MCF 10A (cell line): ENCODE measurements at regions not wholly inside any gene's neighbourhood (a gene's known extent, or its start where the extent isn't known, plus 50 kb on each side); places are given as distances from the start of the nearest gene placed in this dataset.

Experiments used
- BruUV-seq: library from RNA; stranded (reverse); fragments of 400-500 nt; replicated peaks from 2 replicates; lab custom pipeline; 2021; lab: Mats Ljungman, UMichigan
- CTCF ChIA-PET: fragments of 300-600 bp; sonication (Branson Sonifier 250); formaldehyde crosslinking; extraction: SDS; loops from one replicate; lab custom pipeline; 2021; ENCODE audit warnings: antibody characterized with exemption, inconsistent platforms; lab: Yijun Ruan, JAX
- POLR2A ChIA-PET: fragments of 300-600, 350-650 bp; sonication (Branson Sonifier 250); formaldehyde crosslinking; extraction: SDS; loops from one replicate; lab custom pipeline; 2020; ENCODE audit warnings: antibody characterized with exemption, inconsistent platforms; lab: Yijun Ruan, JAX
- DNase-seq: peaks from one replicate; pipeline ENCODE4 v3.0.0-alpha.2; 2018; ENCODE audit not compliant: unreplicated experiment
- H3K27ac Mint-ChIP-seq: one replicate; pipeline ENCODE4 v1.8.0; 2022; ENCODE audit warnings: mild to moderate bottlenecking, low read depth, mixed read lengths; ENCODE audit not compliant: unreplicated experiment
- H3K27me3 Mint-ChIP-seq: one replicate; pipeline ENCODE4 v1.8.0; 2022; ENCODE audit warnings: mixed read lengths; ENCODE audit not compliant: insufficient read depth, unreplicated experiment
- H3K36me3 Mint-ChIP-seq: one replicate; pipeline ENCODE4 v1.8.0; 2022; ENCODE audit warnings: mild to moderate bottlenecking, moderate library complexity, mixed read lengths; ENCODE audit not compliant: insufficient read depth, unreplicated experiment
- H3K4me1 Mint-ChIP-seq: one replicate; pipeline ENCODE4 v1.8.0; 2022; ENCODE audit warnings: mixed read lengths; ENCODE audit not compliant: insufficient read depth, unreplicated experiment
- H3K4me3 Mint-ChIP-seq: one replicate; pipeline ENCODE4 v1.8.0; 2022; ENCODE audit warnings: mild to moderate bottlenecking, moderate library complexity, mixed read lengths; ENCODE audit not compliant: unreplicated experiment
- H3K9me3 Mint-ChIP-seq: one replicate; pipeline ENCODE4 v1.8.0; 2022; ENCODE audit warnings: mixed read lengths; ENCODE audit not compliant: unreplicated experiment
- CTCF ChIP-seq: fragments of 200-600 bp; IDR thresholded peaks from one replicate; pipeline ENCODE4 v1.8.0; 2022; ENCODE audit warnings: antibody characterized with exemption, mild to moderate bottlenecking; ENCODE audit not compliant: unreplicated experiment
- intact Hi-C: fragments of 100-400 bp; cut with micrococcal nuclease; formaldehyde crosslinking; loops from 2 replicates; pipeline ENCODE4 v1.14.1; 2022

GRCh38 chr2:100703739-100704138, 116.2 kb upstream of the NPAS2 start:
- H3K27me3 Mint-ChIP-seq: no peaks in the 10 kb centered on the region
- H3K4me3 Mint-ChIP-seq: no peak overlapping the region
- peaks cover 13% of the 10 kb centered on the region for H3K4me1 Mint-ChIP-seq
- BruUV-seq: no TSS peak
- ChIA-PET CTCF (no interaction called here), POLR2A (no interaction called here)
- no peak overlapping the region for H3K27ac Mint-ChIP-seq
- TF ChIP-seq CTCF: no peak
- no peak for DNase-seq
- peaks cover 12% of the 10 kb centered on the region for H3K9me3 Mint-ChIP-seq
- intact Hi-C loops: no loop called here
- no peaks in the 10 kb centered on the region for H3K36me3 Mint-ChIP-seq

- intact Hi-C loops: no loop called here
- no peak for TF ChIP-seq CTCF
- Mint-ChIP-seq H3K9me3 (peaks cover 12% of the 10 kb centered on the region), H3K27me3 (no peaks in the 10 kb centered on the region), H3K4me1 (peaks cover 13% of the 10 kb centered on the region), H3K36me3 (no peaks in the 10 kb centered on the region), H3K27ac (no peak overlapping the region), H3K4me3 (no peak overlapping the region)
- ChIA-PET CTCF (no interaction called here), POLR2A (no interaction called here)
- no TSS peak for BruUV-seq
- DNase-seq: no peak
These were observed 115.8 kb upstream of the NPAS2 start for GRCh38 chr2:100704156-100704555.

- Mint-ChIP-seq H3K36me3 (no peaks in the 10 kb centered on the region), H3K4me3 (no peak overlapping the region), H3K27ac (no peak overlapping the region), H3K27me3 (no peaks in the 10 kb centered on the region), H3K4me1 (peaks cover 13% of the 10 kb centered on the region), H3K9me3 (peaks cover 12% of the 10 kb centered on the region)
- CTCF ChIA-PET: interaction anchor here (0.7 to 1.1 kb wide), 2 partner anchors 13 to 239 kb away, joined by 3 to 5 read pairs; no protein-coding TSS in a partner anchor
- POLR2A ChIA-PET: no interaction called here
- no peak for DNase-seq
- intact Hi-C loops: no loop called here
- BruUV-seq: no TSS peak
- no peak for TF ChIP-seq CTCF
These were observed 115.2 kb upstream of the NPAS2 start for GRCh38 chr2:100704711-100705110.

GRCh38 chr2:100707016-100707947, 112.7 kb upstream of the NPAS2 start:
- ChIA-PET CTCF (interaction anchor here (0.6 to 2.0 kb wide), 3 partner anchors 23 to 322 kb away, joined by 3 to 6 read pairs (median 4); no protein-coding TSS in a partner anchor), POLR2A (interaction anchor here (1.0 kb wide), 1 partner anchor 295 kb away, joined by 3 read pairs; the partner anchor contains the start of gene RPL31)
- no peak overlapping the region for H3K4me3 Mint-ChIP-seq

More at GRCh38 chr2:100707016-100707947, 112.7 kb upstream of the NPAS2 start:
- H3K27ac Mint-ChIP-seq: peak overlapping the region; percentile 86
- H3K4me1 Mint-ChIP-seq: peaks cover 13% of the 10 kb centered on the region
- DNase-seq: peak; percentile 34
- no peaks in the 10 kb centered on the region for H3K27me3 Mint-ChIP-seq
- TF ChIP-seq CTCF: no peak
- BruUV-seq: no TSS peak
- intact Hi-C loops: no loop called here
- no peaks in the 10 kb centered on the region for H3K9me3 Mint-ChIP-seq
- H3K36me3 Mint-ChIP-seq: no peaks in the 10 kb centered on the region
